ENCODE measurements at regions not wholly inside any gene's neighbourhood (a gene's known extent, or its start where the extent isn't known, plus 50 kb on each side); places are given as distances from the start of the nearest gene placed in this dataset.
A peak's percentile ranks its signal among the peaks of the same experiment; 100 is the strongest.
"Not testable (repeated sequence)": the region's sequence is repeated elsewhere in the genome, so short reads cannot be mapped to it uniquely, and the experiment has no call there.

DNA sequence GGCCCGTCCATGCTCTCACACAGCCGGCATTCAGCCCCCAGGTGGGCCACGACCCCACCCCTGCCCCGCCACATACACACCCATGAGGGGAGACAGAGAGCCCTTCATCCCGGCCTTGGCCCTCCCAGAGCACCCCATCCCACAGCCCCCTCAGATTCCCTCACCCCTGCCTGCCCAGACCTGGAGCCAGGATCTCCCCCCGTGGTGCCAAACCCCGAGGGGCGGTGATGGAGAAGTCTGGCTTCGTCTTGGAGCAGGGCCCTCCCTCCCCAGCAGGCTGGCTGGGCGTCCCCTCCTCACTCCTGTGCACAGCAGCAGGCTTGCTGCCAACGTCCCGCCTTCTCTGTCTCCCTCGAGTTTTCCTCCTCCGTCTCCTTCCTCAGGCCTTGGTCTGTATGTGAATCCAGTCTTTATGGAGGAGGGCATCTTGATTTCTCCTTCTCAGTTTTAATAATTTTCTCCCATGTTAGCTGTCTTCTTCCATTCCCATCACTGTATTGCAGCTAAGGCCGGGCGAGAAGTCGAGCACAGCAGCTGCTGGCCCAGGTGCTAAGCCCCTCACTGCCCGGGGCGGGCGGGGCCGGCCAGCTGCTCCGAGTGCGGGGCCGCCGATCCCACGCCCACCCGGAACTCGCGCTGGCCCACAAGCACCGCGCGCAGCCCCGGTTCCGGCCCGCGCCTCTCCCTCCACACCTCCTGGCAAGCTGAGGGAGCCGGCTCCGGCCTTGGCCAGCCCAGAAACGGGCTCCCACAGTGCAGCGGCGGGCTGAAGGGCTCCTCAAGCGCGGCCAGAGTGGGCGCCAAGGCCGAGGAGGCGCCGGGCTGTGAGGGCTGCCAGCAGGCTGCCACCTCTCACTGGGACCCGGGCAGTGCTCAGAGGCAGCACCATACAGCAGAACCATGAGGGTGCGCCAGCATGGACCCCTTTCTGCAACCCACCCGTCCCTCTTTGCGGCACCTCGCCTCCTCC, 183.6 kb downstream of the TBC1D2B start:
- 0 out of 2 replicates have a peak, but pooled peaks have one; percentile 6 for TF ChIP-seq GLIS2 (tag by site-specific recombination; IDR thresholded peaks at IDR 0.05)
- TF ChIP-seq ZIC2 (tag by site-specific recombination; IDR thresholded peaks at IDR 0.05), result 0 out of 2 replicates have a peak, but pooled peaks have one; percentile 14
- TF ChIP-seq ZBTB8A (tag by site-specific recombination; IDR thresholded peaks at IDR 0.05), result peak; percentile 15; the same call in 1 of the 2 replicates
- H3K4me3 ChIP-seq (ENCODE audit: low read depth, low read length); H3K9me3 ChIP-seq (ENCODE audit: control insufficient read depth, insufficient read depth, low read depth, low read length); H3K4me1 ChIP-seq (ENCODE audit: control insufficient read depth, insufficient read depth, low read length); H3K36me3 ChIP-seq (ENCODE audit: control insufficient read depth in 2 of 2, insufficient read depth in 1 of 2, low read length in 2 of 2); CTCF ChIA-PET; POLR2A ChIA-PET; H3K27ac ChIP-seq (ENCODE audit: extremely low read depth, low read depth, low read length): not testable (repeated sequence)

- H3K4me1 ChIP-seq (ENCODE audit: control insufficient read depth, insufficient read depth, low read length); H3K9me3 ChIP-seq (ENCODE audit: control insufficient read depth, insufficient read depth, low read depth, low read length); POLR2A ChIA-PET; H3K27ac ChIP-seq (ENCODE audit: extremely low read depth, low read depth, low read length); H3K36me3 ChIP-seq (ENCODE audit: control insufficient read depth in 2 of 2, insufficient read depth in 1 of 2, low read length in 2 of 2); H3K4me3 ChIP-seq (ENCODE audit: low read depth, low read length): not testable (repeated sequence)
- 0 out of 2 replicates have a peak, but pooled peaks have one; percentile 9 for TF ChIP-seq GLIS2 (tag by site-specific recombination; IDR thresholded peaks at IDR 0.05)
- CTCF ChIA-PET, result interaction anchor here (1.0 kb wide), 1 partner anchor 66 kb away, joined by 4 read pairs; no protein-coding TSS in a partner anchor
These were observed 184.3 kb downstream of the TBC1D2B start for GRCh38 chr15:77893246-77893645.

DNA sequence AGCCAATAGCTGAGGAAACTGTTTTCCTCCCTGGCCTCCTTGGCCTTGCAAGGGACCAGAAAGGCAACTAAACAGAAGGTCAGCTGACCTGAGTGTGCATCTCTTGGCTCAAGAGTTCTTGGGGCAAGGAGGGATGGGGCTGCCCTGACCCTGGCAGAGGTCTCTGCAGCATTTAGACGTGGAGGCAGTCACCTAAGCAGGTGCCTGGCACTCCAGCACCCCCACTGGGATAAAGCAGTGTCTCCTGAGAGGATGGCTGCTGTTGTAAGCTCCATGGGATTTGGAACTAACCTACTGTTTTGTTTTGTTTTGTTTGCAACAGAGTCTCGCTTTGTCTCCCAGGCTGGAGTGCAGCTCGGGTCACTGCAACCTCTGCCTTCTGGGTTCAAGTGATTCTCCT, 185.2 kb downstream of the TBC1D2B start:
- CTCF ChIA-PET, result interaction anchor here (0.7 to 1.0 kb wide), 2 partner anchors 14 to 67 kb away, joined by 4 read pairs; no protein-coding TSS in a partner anchor
- H3K4me3 ChIP-seq (ENCODE audit: low read depth, low read length), result no peak overlapping the region
- no peak overlapping the region for H3K27ac ChIP-seq (ENCODE audit: extremely low read depth, low read depth, low read length)
- no peaks in the 10 kb centered on the region for H3K9me3 ChIP-seq (ENCODE audit: control insufficient read depth, insufficient read depth, low read depth, low read length)
- no peak for TF ChIP-seq ZNF324 (tag by site-specific recombination; IDR thresholded peaks at IDR 0.05)
- TF ChIP-seq, protein P1, sequence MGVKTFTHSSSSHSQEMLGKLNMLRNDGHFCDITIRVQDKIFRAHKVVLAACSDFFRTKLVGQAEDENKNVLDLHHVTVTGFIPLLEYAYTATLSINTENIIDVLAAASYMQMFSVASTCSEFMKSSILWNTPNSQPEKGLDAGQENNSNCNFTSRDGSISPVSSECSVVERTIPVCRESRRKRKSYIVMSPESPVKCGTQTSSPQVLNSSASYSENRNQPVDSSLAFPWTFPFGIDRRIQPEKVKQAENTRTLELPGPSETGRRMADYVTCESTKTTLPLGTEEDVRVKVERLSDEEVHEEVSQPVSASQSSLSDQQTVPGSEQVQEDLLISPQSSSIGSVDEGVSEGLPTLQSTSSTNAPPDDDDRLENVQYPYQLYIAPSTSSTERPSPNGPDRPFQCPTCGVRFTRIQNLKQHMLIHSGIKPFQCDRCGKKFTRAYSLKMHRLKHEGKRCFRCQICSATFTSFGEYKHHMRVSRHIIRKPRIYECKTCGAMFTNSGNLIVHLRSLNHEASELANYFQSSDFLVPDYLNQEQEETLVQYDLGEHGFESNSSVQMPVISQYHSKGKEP (tag by site-specific recombination; IDR thresholded peaks at IDR 0.05), result no peak
- no peak for TF ChIP-seq ZNF777 (tag by site-specific recombination; IDR thresholded peaks at IDR 0.05; ENCODE audit: borderline replicate concordance)
- TF ChIP-seq KLF1 (tag by site-specific recombination; IDR thresholded peaks at IDR 0.05), result no peak
- TF ChIP-seq TCF7L2 (IDR thresholded peaks at IDR 0.05; ENCODE audit: borderline replicate concordance, low read depth, low read length), result no peak
- TF ChIP-seq OVOL3 (tag by site-specific recombination; IDR thresholded peaks at IDR 0.05), result no peak
- TF ChIP-seq KLF16 (tag by site-specific recombination; IDR thresholded peaks at IDR 0.05), result no peak
- no peak for TF ChIP-seq ZNF837 (tag by site-specific recombination; IDR thresholded peaks at IDR 0.05)
- TF ChIP-seq ZNF623 (tag by site-specific recombination; IDR thresholded peaks at IDR 0.05), result no peak
- POLR2A ChIA-PET, result no interaction called here
- H3K4me1 ChIP-seq (ENCODE audit: control insufficient read depth, insufficient read depth, low read length), result no peaks in the 10 kb centered on the region
- no peaks in the 10 kb centered on the region for H3K36me3 ChIP-seq (ENCODE audit: control insufficient read depth in 2 of 2, insufficient read depth in 1 of 2, low read length in 2 of 2)

DNA sequence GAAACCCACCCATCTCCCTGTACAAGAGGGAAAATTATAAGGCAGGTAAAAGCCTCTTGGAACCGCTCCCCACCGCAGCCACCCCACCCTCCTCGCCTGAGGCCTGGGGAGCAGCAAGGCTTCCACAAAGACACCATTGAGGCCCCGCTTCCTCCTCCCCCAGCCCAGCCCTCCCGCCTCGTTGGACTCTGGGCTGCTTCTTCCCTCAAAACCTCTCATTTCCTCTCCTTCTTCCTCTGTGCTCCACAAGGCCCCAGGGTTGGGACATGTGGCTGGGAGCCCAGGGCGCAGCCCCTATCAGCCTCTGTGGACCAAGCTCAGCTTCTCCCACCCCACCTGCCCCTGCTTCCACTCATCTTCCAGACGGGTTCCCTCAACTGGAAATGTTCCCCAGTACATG, 185.6 kb downstream of the TBC1D2B start:
- H3K4me3 ChIP-seq (ENCODE audit: low read depth, low read length); H3K4me1 ChIP-seq (ENCODE audit: control insufficient read depth, insufficient read depth, low read length); POLR2A ChIA-PET; H3K27ac ChIP-seq (ENCODE audit: extremely low read depth, low read depth, low read length); H3K9me3 ChIP-seq (ENCODE audit: control insufficient read depth, insufficient read depth, low read depth, low read length); H3K36me3 ChIP-seq (ENCODE audit: control insufficient read depth in 2 of 2, insufficient read depth in 1 of 2, low read length in 2 of 2): not testable (repeated sequence)
- CTCF ChIA-PET, result interaction anchor here (0.7 kb wide), 1 partner anchor 14 kb away, joined by 4 read pairs; no protein-coding TSS in a partner anchor

Data from HEK293 (cell line).